HepG2 (cell line): ENCODE measurements at regions not wholly inside any gene's neighbourhood (a gene's known extent, or its start where the extent isn't known, plus 50 kb on each side); places are given as distances from the start of the nearest gene placed in this dataset.

ENCODE experiments used
- ATAC-seq: fragments of 200-7000 bp; cut with Tn5 transposase; 3 replicates; pipeline ENCODE4 v1.9.1; 2020; ENCODE audit warnings: mild to moderate bottlenecking, moderate library complexity
- BruUV-seq: library from RNA; stranded (reverse); fragments of 400-500 nt; replicated peaks from 2 replicates; lab custom pipeline; 2021; lab: Mats Ljungman, UMichigan
- CTCF ChIA-PET: fragments of 300-600 bp; formaldehyde crosslinking; extraction: SDS; loops from one replicate; lab custom pipeline; 2021; ENCODE audit warnings: low total read pairs, inconsistent platforms, low intra/inter-chr PET ratio; lab: Yijun Ruan, JAX
- POLR2A ChIA-PET: fragments of 350-600 bp; sonication (Branson Sonifier 250); formaldehyde crosslinking; loops from one replicate; lab custom pipeline; 2020; ENCODE audit warnings: antibody characterized with exemption, inconsistent platforms; lab: Yijun Ruan, JAX
- DNase-seq: peaks from one replicate; pipeline ENCODE4 v3.0.0-alpha.2; 2015; ENCODE audit warnings: low spot score
- FAIRE-seq: peaks from 3 replicates; lab custom pipeline; 2011; peaks lifted over from hg19 to GRCh38; lab: Jason Lieb, UNC
- H2AFZ ChIP-seq: one replicate; pipeline ENCODE4 v1.6.1; 2011; ENCODE audit warnings: low read length, inconsistent platforms
- H3K27ac ChIP-seq: fragments of 300-600 bp; 3 replicates; pipeline ENCODE4 v1.8.0; 2011; ENCODE audit warnings: mixed run types, mild to moderate bottlenecking, mixed read lengths, low read length, inconsistent platforms; ENCODE audit not compliant: insufficient read depth; ENCODE audit errors: extremely low read length
- H3K27me3 ChIP-seq, 2 experiments: fragments of 200-600 bp in 1 of 2; 2 replicates in 1 of 2; 3 replicates in 1 of 2; pipeline versions ENCODE4 v1.6.0 to v1.8.0; 2011; ENCODE audit warnings: low read length in 2 of 2, mild to moderate bottlenecking in 2 of 2, moderate library complexity in 2 of 2, inconsistent platforms in 1 of 2; ENCODE audit not compliant: insufficient read depth in 2 of 2, control insufficient read depth in 1 of 2
- H3K36me3 ChIP-seq, 2 experiments: fragments of 200-600 bp in 1 of 2; replicated peaks in 1 of 2; 2 replicates in 1 of 2; 3 replicates in 1 of 2; pipeline versions ENCODE4 v1.5.1 to v1.8.0; 2011; ENCODE audit warnings: low read length in 2 of 2, inconsistent platforms in 1 of 2; ENCODE audit not compliant: insufficient read depth in 2 of 2, control insufficient read depth in 1 of 2
- H3K4me1 ChIP-seq: 2 replicates; pipeline ENCODE4 v1.5.1; 2012; ENCODE audit warnings: low read length, inconsistent platforms; ENCODE audit not compliant: insufficient read depth
- H3K4me2 ChIP-seq: 2 replicates; pipeline ENCODE4 v1.6.0; 2011; ENCODE audit warnings: low read depth, low read length, inconsistent platforms
- H3K4me3 ChIP-seq, 3 experiments: fragments of 200-600 bp in 1 of 3; sonication (generic), shearing (Covaris generic) in 1 of 3; replicated peaks in 1 of 3; 2 replicates each; pipeline ENCODE4 v1.5.1; 2011 to 2016; ENCODE audit warnings: low read length in 3 of 3, inconsistent platforms in 2 of 3, low read depth in 2 of 3, mild to moderate bottlenecking in 2 of 3, control low read depth in 1 of 3, mixed read lengths in 1 of 3; ENCODE audit not compliant: insufficient read depth in 1 of 3
- H3K79me2 ChIP-seq: one replicate; pipeline ENCODE4 v1.6.1; 2011; ENCODE audit warnings: low read length, inconsistent platforms; ENCODE audit not compliant: insufficient read depth
- H3K9ac ChIP-seq: 2 replicates; pipeline ENCODE4 v1.6.0; 2011; ENCODE audit warnings: mild to moderate bottlenecking, low read depth, low read length, inconsistent platforms; ENCODE audit not compliant: insufficient read depth
- H3K9me3 ChIP-seq: 2 replicates; pipeline ENCODE4 v1.5.1; 2012; ENCODE audit warnings: mild to moderate bottlenecking, low read length
- H4K20me1 ChIP-seq: 2 replicates; pipeline ENCODE4 v1.6.0; 2011; ENCODE audit warnings: inconsistent platforms, mild to moderate bottlenecking, low read length, moderate library complexity; ENCODE audit not compliant: insufficient read depth
- ATF7 ChIP-seq, 2 experiments: fragments of 450-650 bp in 1 of 2; sonication (generic) in 1 of 2; formaldehyde crosslinking in 1 of 2; IDR thresholded peaks; 2 replicates each; pipeline versions ENCODE4 v1.4.0 to v1.6.1; 2016 to 2020; ENCODE audit warnings: antibody characterized with exemption in 1 of 2, mild to moderate bottlenecking in 1 of 2, missing genetic modification reagents in 1 of 2
- ATM ChIP-seq: fragments of 450-650 bp; IDR thresholded peaks from 2 replicates; pipeline ENCODE4 v1.7.1; 2017; ENCODE audit warnings: mild to moderate bottlenecking, borderline replicate concordance
- HBP1 ChIP-seq: IDR thresholded peaks from 2 replicates; pipeline ENCODE4 v1.6.1; 2016; ENCODE audit warnings: low read depth, control low read depth
- LCORL ChIP-seq, 2 experiments: fragments of 450-650 bp in 1 of 2; sonication (generic) in 1 of 2; formaldehyde crosslinking in 1 of 2; IDR thresholded peaks; 2 replicates each; pipeline versions ENCODE4 v1.5.0 to v1.6.1; 2017 to 2020; ENCODE audit warnings: antibody characterized with exemption in 1 of 2, missing genetic modification reagents in 1 of 2
- MTA1 ChIP-seq: sonication (generic); formaldehyde crosslinking; IDR thresholded peaks from 2 replicates; pipeline ENCODE4 v1.4.0; 2020; ENCODE audit warnings: missing genetic modification reagents, mild to moderate bottlenecking, borderline replicate concordance
- NBN ChIP-seq: fragments of 450-650 bp; conservative IDR thresholded peaks from 2 replicates; pipeline ENCODE4 v1.6.1; 2017
- NFAT5 ChIP-seq: sonication (generic); formaldehyde crosslinking; IDR thresholded peaks from 2 replicates; pipeline ENCODE4 v1.4.0; 2020; ENCODE audit warnings: missing genetic modification reagents
- PCBP2 ChIP-seq: fragments of 200-400 bp; formaldehyde crosslinking; optimal IDR thresholded peaks from 2 replicates; pipeline ENCODE3; 2018; ENCODE audit warnings: low read length, low read depth; ENCODE audit not compliant: poor library complexity, severe bottlenecking
- PLSCR1 ChIP-seq: sonication (generic); formaldehyde crosslinking; IDR thresholded peaks from 2 replicates; pipeline ENCODE4 v1.5.0; 2020; ENCODE audit warnings: missing genetic modification reagents, mild to moderate bottlenecking, borderline replicate concordance
- SNAI1 ChIP-seq: sonication (generic); formaldehyde crosslinking; IDR thresholded peaks from 2 replicates; pipeline ENCODE4 v1.5.0; 2020; ENCODE audit warnings: mild to moderate bottlenecking, missing genetic modification reagents, borderline replicate concordance
- SP1 ChIP-seq, 2 experiments: fragments of 450-650 bp in 1 of 2; sonication (generic) in 1 of 2; formaldehyde crosslinking in 1 of 2; IDR thresholded peaks; 2 replicates each; pipeline versions ENCODE4 v1.4.0 to v1.6.1; 2016 to 2020; ENCODE audit warnings: missing genetic modification reagents in 1 of 2
- ZFP82 ChIP-seq: sonication (generic); formaldehyde crosslinking; IDR thresholded peaks from 2 replicates; pipeline ENCODE4 v1.5.1; 2020; ENCODE audit warnings: mild to moderate bottlenecking, missing genetic modification reagents, borderline replicate concordance
- ZNF235 ChIP-seq: sonication (generic); formaldehyde crosslinking; IDR thresholded peaks from 2 replicates; pipeline ENCODE4 v1.8.1; 2023; ENCODE audit warnings: mild to moderate bottlenecking, missing genetic modification reagents, borderline replicate concordance
- ZNF282 ChIP-seq: fragments of 450-650 bp; IDR thresholded peaks from 2 replicates; pipeline ENCODE4 v1.6.1; 2018; ENCODE audit not compliant: partially characterized antibody
- ZNF567 ChIP-seq: sonication (generic); formaldehyde crosslinking; IDR thresholded peaks from 2 replicates; pipeline ENCODE4 v1.8.1; 2023; ENCODE audit warnings: mild to moderate bottlenecking, missing genetic modification reagents, borderline replicate concordance
- ZNF777 ChIP-seq: sonication (generic); formaldehyde crosslinking; IDR thresholded peaks from 2 replicates; pipeline ENCODE4 v1.4.0; 2020; ENCODE audit warnings: missing genetic modification reagents
- ZSCAN21 ChIP-seq: sonication (generic); formaldehyde crosslinking; IDR thresholded peaks from 2 replicates; pipeline ENCODE4 v1.8.0; 2022; ENCODE audit warnings: mild to moderate bottlenecking, missing genetic modification reagents, moderate library complexity, borderline replicate concordance
- WGBS: methylation state at CpG from one replicate; pipeline ENCODE4 v1.1.6; 2017; ENCODE audit warnings: low lambda C conversion rate; 5-methylcytosine and 5-hydroxymethylcytosine counted together
- in situ Hi-C: cut with HindIII; loops from 2 replicates; pipeline ENCODE4 v1.10.0; 2017; ENCODE audit warnings: low pct_unique_long_range_greater_than_20kb; ENCODE audit not compliant: extremely low pct_ligation_motif_present
- intact Hi-C: fragments of 100-400 bp; cut with micrococcal nuclease; formaldehyde crosslinking; loops from one replicate; pipeline ENCODE4 v1.10.0; 2022; ENCODE audit not compliant: unreplicated experiment

GRCh38 chr2:105689484-105689883 is 55.2 kb upstream of the NCK2 start:
- no TSS peak for BruUV-seq
- Histone ChIP-seq H3K4me1 (no peaks in the 10 kb centered on the region), H2AFZ (no peak overlapping the region), H3K27ac (no peak overlapping the region), H3K9me3 (no peaks in the 10 kb centered on the region), H3K4me3 (no peak overlapping the region), H3K79me2 (no peaks in the 10 kb centered on the region), H3K27me3 (peaks cover 0 to 9% of the 10 kb centered on the region in 2 experiments; a peak in 2 of 5 replicates), H3K36me3 (no peaks in the 10 kb centered on the region), H3K9ac (no peak overlapping the region), H3K4me2 (no peak overlapping the region), H4K20me1 (no peaks in the 10 kb centered on the region)
- CTCF ChIA-PET, result no interaction called here
- no peak for FAIRE-seq
- DNase-seq, result no peak
- in situ Hi-C loops, result no loop called here
- intact Hi-C loops, result no loop called here
- 32% methylated on average over 7 of the region's 7 CpGs for WGBS
- POLR2A ChIA-PET, result no interaction called here
- no peak for ATAC-seq
- peak; percentile 70; the same call in 1 of the 2 replicates for TF ChIP-seq NBN
- 0 out of 2 replicates have a peak, but pooled peaks have one; percentile 22 for TF ChIP-seq SP1 (IDR thresholded peaks at IDR 0.05)
- TF ChIP-seq SP1 (CRISPR knock-in tag; IDR thresholded peaks at IDR 0.05), result no peak
- no peak for TF ChIP-seq ZSCAN21 (CRISPR knock-in tag)
- TF ChIP-seq ATM, result 0 out of 2 replicates have a peak, but pooled peaks have one; percentile 59
- TF ChIP-seq NFAT5, result no peak
- no peak for TF ChIP-seq ZNF235 (CRISPR knock-in tag)
- TF ChIP-seq LCORL (IDR thresholded peaks at IDR 0.05), result peak; percentile 46; the same call in 1 of the 2 replicates
- TF ChIP-seq LCORL (CRISPR knock-in tag; IDR thresholded peaks at IDR 0.05), result no peak
- no peak for TF ChIP-seq ZNF567 (CRISPR knock-in tag)
- TF ChIP-seq ATF7 (IDR thresholded peaks at IDR 0.05), result 0 out of 2 replicates have a peak, but pooled peaks have one; percentile 16
- TF ChIP-seq ATF7 (CRISPR knock-in tag; IDR thresholded peaks at IDR 0.05), result no peak
- no peak for TF ChIP-seq SNAI1 (CRISPR knock-in tag)
- no peak for TF ChIP-seq ZNF777 (CRISPR knock-in tag)
- TF ChIP-seq PCBP2, result no peak
- peak; percentile 20 for TF ChIP-seq ZNF282
- no peak for TF ChIP-seq MTA1
- TF ChIP-seq HBP1 (CRISPR knock-in tag), result no peak
- TF ChIP-seq ZFP82, result no peak
- no peak for TF ChIP-seq PLSCR1 (CRISPR knock-in tag)
